ENCODE measurements at regions not wholly inside any gene's neighbourhood (a gene's known extent, or its start where the extent isn't known, plus 50 kb on each side); places are given as distances from the start of the nearest gene placed in this dataset.

DNA sequence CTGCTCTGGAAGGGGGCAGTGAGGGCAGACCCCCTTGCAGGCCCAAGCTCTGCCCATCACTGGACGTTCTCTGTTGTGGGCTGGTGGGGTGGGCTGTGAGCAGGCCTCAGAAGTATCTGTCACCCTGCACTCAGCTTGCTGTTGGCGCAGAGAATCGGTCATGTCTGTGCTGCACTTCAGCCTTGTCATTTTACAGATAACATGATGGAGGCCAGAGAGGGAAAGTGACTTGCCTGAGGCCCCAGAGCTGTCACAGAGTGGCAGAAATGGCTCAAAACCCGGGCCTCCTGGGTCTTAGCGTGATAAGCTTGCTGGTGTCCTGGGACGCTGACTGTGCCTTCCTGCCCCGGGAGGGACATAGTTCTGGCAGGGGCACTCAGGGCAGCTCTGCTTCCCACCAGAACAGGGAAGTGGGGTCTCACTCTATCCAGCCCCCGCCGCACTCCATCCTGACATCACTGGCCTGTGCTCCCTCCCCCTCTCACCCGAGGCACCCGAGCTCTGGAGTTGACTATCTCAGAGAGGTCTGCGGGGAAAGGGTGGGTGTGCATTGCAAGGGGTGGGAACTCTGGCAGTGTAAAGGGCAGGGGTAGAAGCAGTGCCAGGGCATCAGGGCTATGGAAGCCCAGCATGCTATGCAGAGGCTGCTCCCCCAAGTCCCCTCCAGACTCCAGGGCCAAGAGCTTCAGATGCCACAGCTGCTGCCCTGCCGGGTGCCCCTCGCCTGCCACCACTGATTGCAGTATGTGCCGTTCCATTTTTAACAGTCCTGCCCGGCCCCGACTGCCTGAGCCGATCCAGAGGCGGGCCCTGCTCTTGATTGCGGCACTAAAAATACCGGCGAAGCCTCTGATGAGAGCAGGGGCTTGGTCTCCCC, 50.4 kb upstream of the NECTIN1 start:
- TF ChIP-seq RCOR1 (IDR thresholded peaks at IDR 0.05; ENCODE audit: insufficient replicate concordance, low read length): no peak
- TF ChIP-seq RAD21 (IDR thresholded peaks at IDR 0.05; ENCODE audit: low read length): no peak
- TF ChIP-seq FOS (IDR thresholded peaks at IDR 0.05; ENCODE audit: low read depth, low read length): no peak
- TF ChIP-seq, protein P1, sequence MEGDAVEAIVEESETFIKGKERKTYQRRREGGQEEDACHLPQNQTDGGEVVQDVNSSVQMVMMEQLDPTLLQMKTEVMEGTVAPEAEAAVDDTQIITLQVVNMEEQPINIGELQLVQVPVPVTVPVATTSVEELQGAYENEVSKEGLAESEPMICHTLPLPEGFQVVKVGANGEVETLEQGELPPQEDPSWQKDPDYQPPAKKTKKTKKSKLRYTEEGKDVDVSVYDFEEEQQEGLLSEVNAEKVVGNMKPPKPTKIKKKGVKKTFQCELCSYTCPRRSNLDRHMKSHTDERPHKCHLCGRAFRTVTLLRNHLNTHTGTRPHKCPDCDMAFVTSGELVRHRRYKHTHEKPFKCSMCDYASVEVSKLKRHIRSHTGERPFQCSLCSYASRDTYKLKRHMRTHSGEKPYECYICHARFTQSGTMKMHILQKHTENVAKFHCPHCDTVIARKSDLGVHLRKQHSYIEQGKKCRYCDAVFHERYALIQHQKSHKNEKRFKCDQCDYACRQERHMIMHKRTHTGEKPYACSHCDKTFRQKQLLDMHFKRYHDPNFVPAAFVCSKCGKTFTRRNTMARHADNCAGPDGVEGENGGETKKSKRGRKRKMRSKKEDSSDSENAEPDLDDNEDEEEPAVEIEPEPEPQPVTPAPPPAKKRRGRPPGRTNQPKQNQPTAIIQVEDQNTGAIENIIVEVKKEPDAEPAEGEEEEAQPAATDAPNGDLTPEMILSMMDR (conservative IDR thresholded peaks at IDR 0.05; ENCODE audit: low read depth, low read length): no peak
- no peak overlapping the region for H2BK20ac ChIP-seq (ENCODE audit: low read depth, low read length)
- peaks cover 2% of the 10 kb centered on the region; the same call in 1 of the 2 replicates for H3K9me3 ChIP-seq (ENCODE audit: control insufficient read depth, insufficient read depth, low read length)
- H2AFZ ChIP-seq (replicated peaks; ENCODE audit: low read length, poor library complexity): no peak overlapping the region
- no TSS peak for BruUV-seq (replicated peaks)
- no peak overlapping the region for H4K5ac ChIP-seq (ENCODE audit: low read depth, low read length)
- H3K18ac ChIP-seq (ENCODE audit: low read depth, low read length): no peak overlapping the region
- H3K27ac ChIP-seq (ENCODE audit: insufficient read depth, low read length): no peak overlapping the region
- no peak overlapping the region for H2BK120ac ChIP-seq (ENCODE audit: low read depth, low read length)
- no peak overlapping the region for H2AK5ac ChIP-seq (ENCODE audit: low read depth, low read length)
- H2BK5ac ChIP-seq (ENCODE audit: low read depth, low read length, poor library complexity, severe bottlenecking): no peak overlapping the region
- H3K9ac ChIP-seq (ENCODE audit: low read depth, low read length): no peak overlapping the region
- no peaks in the 10 kb centered on the region for H4K20me1 ChIP-seq (ENCODE audit: insufficient read depth, low read length)
- no peak overlapping the region for H4K8ac ChIP-seq (ENCODE audit: low read depth in 2 of 2, low read length in 2 of 2)
- CTCF ChIA-PET: no interaction called here
- no peak overlapping the region for H2BK15ac ChIP-seq (ENCODE audit: low read depth, low read length)
- H3K14ac ChIP-seq (replicated peaks; ENCODE audit: low read depth, low read length): no peak overlapping the region
- intact Hi-C loops (cut with micrococcal nuclease) (no loop called here), in situ Hi-C loops (cut with MboI; ENCODE audit: low sequenced_read_pairs) (no loop called here), dilution Hi-C loops (cut with HindIII; ENCODE audit: low sequenced_read_pairs, unreplicated experiment) (no loop called here)
- no peak for DNase-seq
- H4K91ac ChIP-seq (ENCODE audit: insufficient read depth, low read depth, low read length): no peak overlapping the region
- no peak overlapping the region for H2AK9ac ChIP-seq (replicated peaks; ENCODE audit: low read depth, low read length, poor library complexity)
- H3K36me3 ChIP-seq (ENCODE audit: control insufficient read depth, insufficient read depth, low read length): no peaks in the 10 kb centered on the region
- H3K27me3 ChIP-seq (ENCODE audit: control insufficient read depth, insufficient read depth, low read length): peaks cover 21% of the 10 kb centered on the region; the same call in 1 of the 2 replicates
- H3K9me1 ChIP-seq (ENCODE audit: insufficient read depth, low read length): no peaks in the 10 kb centered on the region
- no peaks in the 10 kb centered on the region for H3K79me1 ChIP-seq (ENCODE audit: low read depth in 1 of 2, low read length in 2 of 2)
- ATAC-seq (ENCODE audit: low read depth): no peak
- no peaks in the 10 kb centered on the region for H3K4me1 ChIP-seq (ENCODE audit: control insufficient read depth, insufficient read depth, low read length)
- H3K4me2 ChIP-seq (ENCODE audit: low read depth, low read length): no peak overlapping the region
- no peak overlapping the region for H3K56ac ChIP-seq (ENCODE audit: extremely low read depth, insufficient read depth, low read length)
- H3K23ac ChIP-seq (ENCODE audit: low read depth, low read length): no peak overlapping the region
- 37% methylated on average over 12 of the region's 22 CpGs; no CpG with 5 or more reads in 1 of the 2 experiments for WGBS, 2 experiments (ENCODE audit: extremely low coverage in 2 of 2, insufficient read length in 1 of 2)
- POLR2A ChIA-PET (ENCODE audit: unreplicated experiment): no interaction called here
- no peak overlapping the region for H3K4ac ChIP-seq (ENCODE audit: low read depth, low read length)
- H3K4me3 ChIP-seq (ENCODE audit: insufficient read depth, low read depth, low read length): no peak overlapping the region

Data from IMR-90 (cell line).